Upper lobe of right lung (tissue), 1 donor: ENCODE measurements at regions not wholly inside any gene's neighbourhood (a gene's known extent, or its start where the extent isn't known, plus 50 kb on each side); places are given as distances from the start of the nearest gene placed in this dataset.
"Not testable (repeated sequence)": the region's sequence is repeated elsewhere in the genome, so short reads cannot be mapped to it uniquely, and the experiment has no call there.

Experiments used
- ATAC-seq: fragments of 200-7000 bp; cut with Tn5 transposase; one replicate; pipeline ENCODE4 v1.9.1; 2020; ENCODE audit warnings: mild to moderate bottlenecking, moderate library complexity
- DNase-seq: peaks from one replicate; pipeline ENCODE4 v3.0.0-alpha.2; 2020
- H3K27ac ChIP-seq: fragments of 200-600 bp; one replicate; pipeline ENCODE4 v1.8.0; 2022
- H3K27me3 ChIP-seq: fragments of 200-600 bp; one replicate; pipeline ENCODE4 v1.8.0; 2022; ENCODE audit warnings: mild to moderate bottlenecking
- H3K36me3 ChIP-seq: fragments of 200-600 bp; one replicate; pipeline ENCODE4 v1.8.0; 2022
- H3K4me1 ChIP-seq: fragments of 200-600 bp; one replicate; pipeline ENCODE4 v1.8.0; 2022
- H3K4me3 ChIP-seq: fragments of 200-600 bp; one replicate; pipeline ENCODE4 v1.8.0; 2022; ENCODE audit warnings: mild to moderate bottlenecking
- H3K9me3 ChIP-seq: fragments of 200-600 bp; one replicate; pipeline ENCODE4 v1.8.0; 2022
- intact Hi-C: fragments of 100-400 bp; cut with DNase I; formaldehyde crosslinking; loops from one replicate; pipeline ENCODE4 v1.11.0; 2022
- TF ChIP-seq, protein P1 (sequence below): fragments of 200-600 bp; IDR thresholded peaks from one replicate; pipeline ENCODE4 v1.8.0; 2022; ENCODE audit warnings: antibody characterized with exemption
- donor health status: DM: no; HTN: yes; CAD: no; lungs with severe emphysema.

DNA sequence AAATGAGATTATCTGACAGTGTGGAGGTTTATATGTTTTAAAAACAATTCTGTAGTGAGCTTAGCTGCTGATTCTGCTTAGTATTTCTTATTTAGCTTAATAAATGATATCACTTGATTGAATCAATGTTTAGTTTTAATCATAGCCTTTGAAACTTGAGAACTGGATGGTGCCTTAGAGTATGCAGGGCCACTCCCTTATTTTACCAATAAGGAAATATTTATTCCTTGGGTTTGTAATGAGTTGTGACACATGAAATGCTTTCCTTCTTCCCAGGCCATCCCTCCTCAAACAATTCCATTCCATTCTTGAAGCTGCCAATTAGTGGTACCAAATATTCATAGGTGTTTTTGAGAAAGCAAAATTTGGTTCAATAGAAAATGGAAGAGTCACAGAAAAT is 183.8 kb upstream of the DCC start:
- TF ChIP-seq, protein P1, sequence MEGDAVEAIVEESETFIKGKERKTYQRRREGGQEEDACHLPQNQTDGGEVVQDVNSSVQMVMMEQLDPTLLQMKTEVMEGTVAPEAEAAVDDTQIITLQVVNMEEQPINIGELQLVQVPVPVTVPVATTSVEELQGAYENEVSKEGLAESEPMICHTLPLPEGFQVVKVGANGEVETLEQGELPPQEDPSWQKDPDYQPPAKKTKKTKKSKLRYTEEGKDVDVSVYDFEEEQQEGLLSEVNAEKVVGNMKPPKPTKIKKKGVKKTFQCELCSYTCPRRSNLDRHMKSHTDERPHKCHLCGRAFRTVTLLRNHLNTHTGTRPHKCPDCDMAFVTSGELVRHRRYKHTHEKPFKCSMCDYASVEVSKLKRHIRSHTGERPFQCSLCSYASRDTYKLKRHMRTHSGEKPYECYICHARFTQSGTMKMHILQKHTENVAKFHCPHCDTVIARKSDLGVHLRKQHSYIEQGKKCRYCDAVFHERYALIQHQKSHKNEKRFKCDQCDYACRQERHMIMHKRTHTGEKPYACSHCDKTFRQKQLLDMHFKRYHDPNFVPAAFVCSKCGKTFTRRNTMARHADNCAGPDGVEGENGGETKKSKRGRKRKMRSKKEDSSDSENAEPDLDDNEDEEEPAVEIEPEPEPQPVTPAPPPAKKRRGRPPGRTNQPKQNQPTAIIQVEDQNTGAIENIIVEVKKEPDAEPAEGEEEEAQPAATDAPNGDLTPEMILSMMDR, result no peak
- ATAC-seq, result no peak
- intact Hi-C loops, result no loop called here

DNA sequence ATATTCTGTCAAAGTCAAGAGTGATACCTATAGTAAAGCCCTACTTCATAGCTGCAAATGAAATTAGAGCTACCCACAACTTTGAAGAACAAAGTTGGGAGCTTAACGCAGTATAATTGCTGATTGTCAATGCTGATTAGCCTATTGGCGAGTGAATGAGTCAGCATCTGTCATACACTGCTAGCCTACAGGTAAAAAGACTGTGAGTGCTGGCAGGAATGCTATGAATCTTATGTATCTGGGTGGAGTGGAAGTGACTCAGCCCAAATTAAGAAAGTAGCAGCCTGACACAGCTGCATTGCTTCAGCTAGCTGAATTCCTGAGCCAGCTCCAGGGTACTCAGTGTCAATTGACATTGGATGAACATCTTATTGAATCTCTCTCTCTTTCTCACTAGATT is 179.4 kb upstream of the DCC start:
- H3K36me3 ChIP-seq, result no peaks in the 10 kb centered on the region
- H3K4me1 ChIP-seq, result no peaks in the 10 kb centered on the region
- intact Hi-C loops, result no loop called here
- H3K9me3 ChIP-seq, result no peaks in the 10 kb centered on the region
- H3K27me3 ChIP-seq, result no peaks in the 10 kb centered on the region
- no peak overlapping the region for H3K27ac ChIP-seq
- no peak overlapping the region for H3K4me3 ChIP-seq
- TF ChIP-seq, protein P1, result no peak
- DNase-seq, result no peak
- peak; percentile 69 for ATAC-seq

More for the DNA sequence above, 183.8 kb upstream of the DCC start:
- Histone ChIP-seq H3K4me1 (no peaks in the 10 kb centered on the region), H3K9me3 (no peaks in the 10 kb centered on the region), H3K4me3 (no peak overlapping the region), H3K36me3 (no peaks in the 10 kb centered on the region), H3K27ac (no peak overlapping the region), H3K27me3 (no peaks in the 10 kb centered on the region)
- no peak for DNase-seq

DNA sequence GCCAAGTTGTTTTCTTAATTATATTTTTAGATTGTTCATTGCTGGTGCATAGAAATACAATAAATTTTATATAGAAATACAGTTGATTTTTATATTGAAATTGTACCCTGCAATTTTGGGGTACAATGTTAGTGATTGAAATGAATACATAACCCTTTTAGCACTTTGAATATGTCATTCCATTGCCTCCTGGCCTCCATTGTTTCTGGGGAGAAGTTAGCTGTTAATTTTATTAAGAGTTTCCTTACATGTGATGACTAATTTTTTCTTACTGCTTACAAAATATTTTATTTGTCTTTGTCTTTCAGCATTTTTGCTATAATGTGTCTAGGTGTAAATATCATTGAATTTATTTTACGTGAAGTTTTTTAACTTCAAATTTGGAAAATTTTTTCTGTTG is 176.5 kb upstream of the DCC start:
- Histone ChIP-seq H3K27me3 (no peaks in the 10 kb centered on the region), H3K4me3 (no peak overlapping the region), H3K4me1 (no peaks in the 10 kb centered on the region), H3K27ac (no peak overlapping the region), H3K36me3 (no peaks in the 10 kb centered on the region), H3K9me3 (no peaks in the 10 kb centered on the region)
- DNase-seq (no peak), ATAC-seq (no peak)
- TF ChIP-seq, protein P1, result no peak
- intact Hi-C loops, result no loop called here

DNA sequence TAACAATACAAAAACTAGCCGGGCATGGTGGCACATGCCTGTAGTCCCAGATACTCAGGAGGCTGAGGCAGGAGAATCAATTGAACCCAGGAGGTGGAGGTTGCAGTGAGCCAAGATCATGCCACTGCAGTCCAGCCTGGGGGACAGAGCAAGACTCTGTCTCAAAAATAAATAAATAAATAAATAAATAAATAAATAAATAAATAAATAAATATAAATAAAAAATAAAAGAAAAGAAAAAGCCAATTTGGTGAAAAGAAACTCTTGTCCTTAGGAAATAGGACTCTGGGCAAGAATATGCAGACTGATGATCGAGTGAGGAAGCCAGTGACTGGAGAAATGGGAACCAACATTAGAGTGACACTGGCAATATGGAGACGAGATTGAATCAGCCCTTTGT is 171.9 kb upstream of the DCC start:
- H3K9me3 ChIP-seq, H3K4me1 ChIP-seq, H3K4me3 ChIP-seq, DNase-seq, H3K36me3 ChIP-seq, H3K27me3 ChIP-seq, H3K27ac ChIP-seq, intact Hi-C loops, ATAC-seq: not testable (repeated sequence)

DNA sequence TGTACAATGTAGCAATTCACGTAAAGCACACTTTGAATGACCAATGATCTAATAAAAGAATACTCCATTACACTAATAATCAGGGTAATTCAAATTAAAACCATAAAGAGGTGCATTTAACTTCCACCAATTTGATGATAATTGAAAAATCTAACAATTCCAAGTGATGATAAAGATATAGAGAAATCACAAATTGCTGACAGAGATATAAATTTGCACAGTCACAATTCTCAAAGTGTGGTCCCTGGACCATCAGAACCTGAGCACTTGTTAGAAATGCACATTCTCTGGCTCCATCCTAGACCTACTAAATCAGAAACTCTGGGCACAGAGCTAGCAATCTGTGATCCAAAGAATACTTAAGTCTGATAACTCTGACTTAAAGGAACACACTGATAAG is 165.8 kb upstream of the DCC start:
- no peak overlapping the region for H3K4me3 ChIP-seq
- H3K9me3 ChIP-seq, result no peaks in the 10 kb centered on the region
- H3K27me3 ChIP-seq, result no peaks in the 10 kb centered on the region
- TF ChIP-seq, protein P1, result no peak
- DNase-seq, result no peak
- no peaks in the 10 kb centered on the region for H3K36me3 ChIP-seq
- ATAC-seq, result no peak
- no peak overlapping the region for H3K27ac ChIP-seq
- intact Hi-C loops, result no loop called here
- H3K4me1 ChIP-seq, result no peaks in the 10 kb centered on the region

DNA sequence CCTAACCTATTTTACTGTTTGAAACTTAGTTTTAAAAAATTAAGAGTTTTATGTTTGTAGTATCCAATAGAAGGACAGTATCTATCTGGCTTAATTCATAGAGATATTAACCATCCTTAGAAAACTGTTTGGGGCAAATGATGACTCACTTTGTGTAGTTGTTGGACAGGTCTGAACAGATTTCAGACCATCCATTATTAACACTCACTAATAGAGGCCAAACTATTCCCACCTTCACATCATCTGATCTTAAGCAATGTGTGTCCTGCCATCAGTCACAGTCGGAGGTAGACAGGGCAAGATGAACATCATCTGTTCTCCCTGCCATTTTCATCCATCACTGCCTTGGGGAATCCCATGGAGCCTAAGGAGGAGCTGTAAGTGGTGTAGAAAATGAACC is 164.6 kb upstream of the DCC start:
- no peak overlapping the region for H3K27ac ChIP-seq
- TF ChIP-seq, protein P1, result no peak
- no peak for ATAC-seq
- DNase-seq, result no peak
- intact Hi-C loops, result no loop called here
- no peaks in the 10 kb centered on the region for H3K9me3 ChIP-seq
- no peaks in the 10 kb centered on the region for H3K36me3 ChIP-seq
- no peaks in the 10 kb centered on the region for H3K27me3 ChIP-seq
- no peaks in the 10 kb centered on the region for H3K4me1 ChIP-seq
- no peak overlapping the region for H3K4me3 ChIP-seq
